GM18909 (cell line): ENCODE measurements at regions not wholly inside any gene's neighbourhood (a gene's known extent, or its start where the extent isn't known, plus 50 kb on each side); places are given as distances from the start of the nearest gene placed in this dataset.
"Not testable (repeated sequence)": the region's sequence is repeated elsewhere in the genome, so short reads cannot be mapped to it uniquely, and the experiment has no call there.

ENCODE experiments used
- ATAC-seq: cut with Tn5 transposase; IDR thresholded peaks from one replicate; pipeline ENCODE4 v1.9.1; 2021; ENCODE audit warnings: mild to moderate bottlenecking; ENCODE audit not compliant: unreplicated experiment, poor library complexity

DNA sequence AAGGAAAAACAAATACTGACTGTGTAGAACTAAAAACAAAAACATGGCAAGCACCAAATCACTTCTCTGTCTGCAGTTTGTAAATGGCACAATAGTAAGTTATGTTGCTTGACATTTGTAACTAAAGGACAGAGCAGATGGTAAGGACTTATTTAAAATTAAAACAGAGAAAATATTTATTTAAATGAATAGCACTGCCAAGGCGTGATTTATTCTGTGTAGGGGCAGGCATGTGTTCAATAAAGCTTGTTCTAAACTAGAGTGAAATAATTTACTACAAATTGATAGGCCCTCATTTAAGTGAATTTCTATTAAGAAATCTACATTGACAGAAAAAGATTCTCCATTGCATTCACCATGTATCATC, 231.5 kb downstream of the CYLC2 start:
- ATAC-seq: no peak

DNA sequence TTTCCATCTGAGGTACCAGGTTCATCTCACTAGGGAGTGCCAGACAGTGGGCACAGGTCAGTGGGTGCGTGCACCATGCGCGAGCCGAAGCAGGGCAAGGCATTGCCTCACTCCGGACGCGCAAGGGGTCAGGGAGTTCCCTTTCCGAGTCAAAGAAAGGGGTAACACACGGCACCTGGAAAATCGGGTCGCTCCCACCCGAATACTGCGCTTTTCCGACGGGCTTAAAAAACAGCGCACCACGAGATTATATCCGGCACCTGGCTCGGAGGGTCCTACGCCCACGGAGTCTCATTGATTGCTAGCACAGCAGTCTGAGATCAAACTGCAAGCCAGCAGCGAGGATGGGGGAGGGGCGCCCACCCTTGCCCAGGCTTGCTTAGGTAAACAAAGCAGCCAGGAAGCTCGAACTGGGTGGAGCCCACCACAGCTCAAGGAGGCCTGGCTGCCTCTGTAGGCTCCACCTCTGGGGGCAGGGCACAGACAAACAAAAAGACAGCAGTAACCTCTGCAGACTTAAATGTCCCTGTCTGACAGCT, 242.5 kb downstream of the CYLC2 start:
- ATAC-seq: not testable (repeated sequence)

DNA sequence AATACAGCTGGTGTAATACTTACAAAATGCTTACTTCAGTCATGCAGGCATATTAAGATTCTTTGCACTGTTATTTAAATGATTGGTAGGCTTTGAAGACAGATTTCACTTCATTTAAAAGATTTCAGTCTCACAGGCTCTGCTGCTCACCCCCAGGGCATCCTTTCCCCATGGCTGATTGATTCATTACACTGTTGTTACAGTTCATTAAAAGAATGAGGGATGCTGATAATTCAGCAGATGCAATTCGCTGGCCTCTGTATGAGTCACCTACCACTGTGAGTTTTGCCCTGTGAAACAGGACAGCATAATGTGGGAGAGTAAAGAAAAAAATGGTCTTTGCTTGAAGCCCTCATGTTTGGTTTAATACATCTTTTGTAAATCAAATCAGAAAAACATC, 246.9 kb downstream of the CYLC2 start:
- ATAC-seq: no peak

DNA sequence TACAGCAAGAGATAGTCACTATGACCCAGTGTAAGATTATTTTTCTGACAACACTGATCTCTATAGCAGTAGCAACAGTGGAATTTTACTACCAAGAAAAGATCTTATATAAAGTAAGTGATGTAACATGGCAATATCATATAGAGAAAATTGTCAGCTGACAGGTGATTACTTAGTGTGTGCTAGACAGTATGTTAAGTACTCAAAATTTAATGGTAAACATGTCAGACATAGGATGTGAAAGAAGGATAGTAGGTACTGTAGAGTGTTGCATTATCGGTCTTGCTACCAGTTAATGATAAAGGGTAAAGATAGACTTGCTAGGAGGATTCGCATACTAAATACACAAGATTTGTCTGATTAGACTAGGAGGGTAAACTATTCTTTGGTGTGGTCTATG, 247.4 kb downstream of the CYLC2 start:
- ATAC-seq: no peak

DNA sequence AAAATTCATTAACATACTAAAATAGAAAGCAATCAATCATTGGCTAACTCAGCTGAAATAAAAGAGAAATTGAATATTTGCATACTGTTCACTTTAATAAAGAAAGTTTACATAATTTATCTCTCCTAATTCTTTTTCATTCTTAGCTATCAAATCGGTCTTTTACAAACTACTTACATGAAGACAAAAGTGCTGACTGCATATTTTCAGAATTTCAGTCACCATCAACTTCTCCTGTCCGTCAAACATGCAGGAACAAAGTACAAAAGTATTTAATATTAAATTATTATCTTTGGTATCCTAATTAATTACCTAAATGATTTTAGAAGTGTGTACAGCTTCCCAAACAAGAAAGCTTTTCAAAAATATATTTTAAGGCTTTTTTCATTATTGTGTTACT, 248.4 kb downstream of the CYLC2 start:
- no peak for ATAC-seq

DNA sequence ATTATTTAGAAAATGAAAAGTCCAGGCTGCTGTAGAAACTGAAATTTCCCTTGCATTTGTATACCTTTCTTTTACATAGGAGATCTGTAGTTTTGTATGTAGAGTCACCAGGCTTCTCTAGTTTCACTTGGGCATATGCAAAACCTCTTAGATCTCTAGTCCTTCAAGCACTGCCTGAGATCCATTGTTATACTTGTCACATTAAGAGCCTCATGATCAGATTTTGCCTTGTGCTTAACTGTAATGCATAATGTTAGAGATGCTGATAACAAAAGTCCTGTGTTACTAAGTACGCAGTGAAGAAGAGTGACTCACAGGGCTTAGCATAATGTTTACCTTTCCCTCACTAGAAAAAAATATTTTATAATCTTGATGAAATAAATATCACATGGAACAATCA, 250.2 kb downstream of the CYLC2 start:
- ATAC-seq: no peak

DNA sequence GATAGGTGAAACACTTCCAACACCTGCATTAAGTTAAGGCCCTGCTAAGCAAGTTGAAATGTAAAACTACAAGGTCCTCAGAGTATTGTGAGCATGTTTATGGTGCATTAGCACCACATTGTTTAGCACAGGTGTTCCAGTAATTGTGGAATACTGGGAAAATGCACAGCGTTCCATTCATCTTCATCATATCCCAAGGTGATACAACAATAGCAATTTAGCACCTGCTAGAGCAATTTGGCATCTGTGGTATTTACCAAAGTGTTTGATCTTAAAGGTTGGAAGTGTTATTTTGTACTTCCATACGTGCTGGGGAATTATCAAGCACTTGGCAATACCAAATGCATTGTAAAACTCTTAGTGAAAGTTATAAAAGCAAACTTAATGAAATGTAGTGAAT, 266.8 kb downstream of the CYLC2 start:
- ATAC-seq: no peak

DNA sequence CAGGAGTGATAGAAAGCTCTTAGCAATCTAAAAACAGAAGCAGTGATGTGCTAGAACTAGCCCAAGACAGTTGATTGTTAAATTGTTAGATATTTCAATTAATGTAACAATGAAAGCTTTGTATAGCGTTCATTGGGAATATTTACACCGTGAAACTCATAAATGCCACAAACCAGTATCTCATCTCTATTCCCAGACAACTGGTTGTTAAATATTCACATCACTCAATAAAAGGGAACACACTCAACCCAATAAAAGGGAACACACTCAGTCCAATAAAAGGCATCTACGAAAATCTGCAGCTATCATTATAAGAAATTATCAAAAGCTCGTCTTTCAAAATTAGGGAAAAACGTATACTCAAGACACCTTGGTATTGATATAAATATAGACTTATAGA, 270.9 kb downstream of the CYLC2 start:
- ATAC-seq: no peak

DNA sequence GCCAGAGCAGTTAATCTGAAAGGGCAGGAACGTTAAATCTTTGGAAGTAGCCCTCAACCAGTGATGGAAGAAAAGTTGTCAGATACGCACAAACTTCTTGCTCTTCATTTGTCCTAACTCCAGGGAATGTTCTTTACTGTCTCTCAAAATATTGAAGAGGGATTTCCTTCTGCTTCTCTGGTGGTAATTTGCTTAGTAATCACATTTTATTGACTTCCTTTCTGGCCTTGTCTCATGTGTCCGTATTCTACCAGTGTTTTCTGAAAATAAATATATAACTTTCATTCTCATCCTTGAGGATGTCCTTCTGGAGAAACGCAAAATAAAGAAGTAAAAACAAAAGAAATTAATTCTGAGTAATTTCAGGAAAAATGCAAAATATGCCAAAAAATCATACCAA, 282.1 kb downstream of the CYLC2 start:
- no peak for ATAC-seq

DNA sequence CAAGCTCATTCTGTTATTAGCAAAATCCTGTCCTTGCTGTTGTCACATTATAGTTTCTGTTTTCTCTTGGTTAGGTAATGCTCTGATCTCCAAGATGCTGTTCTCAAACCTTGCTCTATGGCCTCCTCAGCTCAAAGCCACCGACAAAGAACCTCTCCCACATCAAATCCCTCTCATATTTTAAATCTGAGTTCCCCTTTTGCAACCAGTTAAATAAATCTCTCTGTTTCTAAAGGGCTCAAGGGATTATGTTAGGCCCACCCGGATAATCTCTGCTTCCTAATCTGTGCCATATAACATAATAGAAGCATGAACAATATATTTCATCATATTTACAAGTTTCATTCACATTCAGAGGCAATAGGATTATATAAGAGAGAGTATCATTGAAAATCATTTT, 286.0 kb downstream of the CYLC2 start:
- no peak for ATAC-seq

DNA sequence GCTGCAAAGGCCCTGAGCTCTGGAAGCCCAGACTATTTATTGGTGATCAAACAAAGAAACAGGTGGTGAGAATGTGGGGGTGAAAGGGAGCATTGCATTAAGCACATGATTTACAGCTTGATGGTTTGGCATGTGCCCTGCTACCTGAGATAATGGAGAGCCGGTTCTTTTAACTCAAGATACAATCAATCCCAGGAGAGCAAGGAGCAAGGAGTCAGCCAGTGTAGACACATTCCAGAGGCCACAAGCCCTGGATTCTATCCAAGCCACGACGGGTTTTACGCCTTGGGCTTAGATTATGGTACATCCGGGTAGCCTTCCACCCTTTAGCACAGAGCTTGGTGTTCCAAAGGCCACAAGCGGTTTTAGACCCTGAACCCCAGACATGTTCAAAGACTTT, 292.2 kb downstream of the CYLC2 start:
- no peak for ATAC-seq

DNA sequence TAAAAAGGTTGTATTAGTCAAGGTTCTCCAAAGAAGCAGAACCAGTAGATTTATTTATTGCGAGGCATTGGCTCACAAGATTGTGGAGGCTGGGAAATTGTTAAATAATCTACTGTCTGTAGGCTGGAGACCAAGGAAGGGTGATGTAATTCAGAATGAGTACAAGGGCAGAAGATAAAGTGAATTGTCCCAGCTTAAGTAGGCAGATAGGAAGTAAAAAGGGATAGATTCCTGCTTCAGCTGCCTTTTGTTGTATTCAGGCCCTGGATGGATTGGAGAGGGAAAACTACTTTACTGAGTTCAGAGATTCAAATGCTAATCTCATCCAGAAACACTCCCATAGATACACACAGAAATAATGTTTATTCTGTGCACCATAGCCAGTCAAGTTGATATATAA, 301.1 kb downstream of the CYLC2 start:
- ATAC-seq: no peak

DNA sequence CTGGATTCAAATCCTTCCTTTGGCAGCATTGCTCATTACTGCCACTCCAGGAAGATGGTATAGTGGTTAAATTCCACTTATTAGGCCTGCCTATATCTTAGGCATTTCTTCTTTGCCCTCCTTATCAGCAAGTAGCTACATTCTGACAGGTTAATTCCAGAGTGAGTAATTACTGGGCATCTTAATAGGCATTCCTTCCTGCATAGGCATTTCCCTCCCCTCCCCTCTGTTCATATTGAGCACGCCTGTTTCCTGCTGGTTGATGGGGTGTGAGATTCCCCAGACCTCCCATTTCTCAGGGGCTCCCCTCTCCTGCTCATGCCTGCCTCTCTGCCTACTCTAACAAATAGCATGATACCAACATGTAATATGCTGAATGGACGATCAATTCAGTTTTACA, 305.9 kb downstream of the CYLC2 start:
- ATAC-seq: no peak

DNA sequence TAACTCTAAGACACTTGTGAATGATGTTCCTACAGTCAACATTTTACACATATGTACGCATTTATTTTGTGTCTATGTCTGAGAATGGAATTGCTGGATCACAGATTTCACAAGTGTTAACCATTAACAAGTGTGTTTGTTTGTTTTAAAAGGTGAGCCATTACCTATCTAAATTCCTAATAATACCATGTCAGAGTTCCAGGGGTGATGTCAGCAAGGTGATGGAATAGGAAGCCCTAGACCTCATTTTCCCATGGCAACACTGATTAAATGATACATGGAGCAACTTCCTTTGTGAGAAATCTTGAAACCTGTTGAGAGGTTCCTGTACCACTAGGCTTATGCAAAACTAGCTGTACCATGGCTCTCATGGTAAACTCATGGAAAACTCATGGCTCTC, 309.7 kb downstream of the CYLC2 start:
- ATAC-seq: no peak

DNA sequence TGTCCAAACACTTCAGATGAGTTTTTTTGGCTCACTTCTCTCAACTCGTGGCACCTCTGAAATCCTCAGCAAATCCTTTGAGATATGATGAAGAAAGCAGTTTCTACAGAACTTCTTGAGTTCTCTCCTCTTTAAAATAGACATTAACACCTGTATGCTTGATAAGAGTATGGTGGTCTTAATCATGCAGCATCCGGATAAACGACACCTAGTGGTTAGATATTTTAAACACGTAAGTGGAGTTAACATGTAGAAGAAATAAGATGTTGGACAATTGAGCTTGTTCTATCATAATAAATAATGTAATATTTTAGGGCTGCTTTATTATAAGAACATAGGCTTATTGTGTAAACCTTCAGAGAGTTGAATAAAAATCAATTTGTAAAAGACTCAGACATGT, 324.8 kb downstream of the CYLC2 start:
- ATAC-seq: no peak

DNA sequence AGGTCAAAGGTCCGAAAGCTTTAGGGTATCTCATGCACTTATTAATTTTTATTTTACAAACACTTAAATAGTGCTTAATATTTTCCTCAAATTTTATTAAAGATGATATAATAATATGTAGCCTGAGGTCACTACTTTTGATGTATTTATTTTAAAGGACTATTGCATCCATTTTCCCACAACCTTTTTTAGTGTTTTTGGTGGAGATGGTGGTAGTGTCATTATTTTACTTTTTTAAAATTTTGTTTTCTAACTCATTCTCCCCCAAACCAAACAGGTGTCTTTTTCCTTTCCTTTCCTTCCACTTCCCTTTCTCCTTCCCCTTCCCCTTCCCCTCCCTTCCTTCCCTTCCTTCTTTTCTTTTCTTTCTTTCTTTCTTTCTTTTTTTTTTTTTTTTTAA, 328.6 kb downstream of the CYLC2 start:
- ATAC-seq: no peak

DNA sequence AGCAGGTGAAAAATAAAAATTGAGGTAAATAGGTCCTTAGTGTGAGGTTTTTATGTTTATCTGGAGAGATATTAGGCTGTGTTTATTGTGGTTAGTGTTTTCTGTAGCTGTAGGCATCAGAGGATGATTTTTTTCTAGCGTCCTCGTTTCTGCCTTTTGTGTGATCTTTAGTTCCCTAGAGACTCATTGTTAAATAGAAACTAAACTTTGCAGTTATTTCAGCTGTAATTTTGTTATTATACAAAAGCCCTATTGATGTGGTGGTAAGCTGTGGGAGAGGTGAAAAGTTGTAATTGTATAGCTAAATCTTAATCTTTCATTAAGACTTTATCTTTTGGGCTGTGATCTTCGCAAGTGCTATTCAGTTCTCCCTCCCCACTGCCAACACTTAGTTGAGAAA, 340.3 kb downstream of the CYLC2 start:
- no peak for ATAC-seq

DNA sequence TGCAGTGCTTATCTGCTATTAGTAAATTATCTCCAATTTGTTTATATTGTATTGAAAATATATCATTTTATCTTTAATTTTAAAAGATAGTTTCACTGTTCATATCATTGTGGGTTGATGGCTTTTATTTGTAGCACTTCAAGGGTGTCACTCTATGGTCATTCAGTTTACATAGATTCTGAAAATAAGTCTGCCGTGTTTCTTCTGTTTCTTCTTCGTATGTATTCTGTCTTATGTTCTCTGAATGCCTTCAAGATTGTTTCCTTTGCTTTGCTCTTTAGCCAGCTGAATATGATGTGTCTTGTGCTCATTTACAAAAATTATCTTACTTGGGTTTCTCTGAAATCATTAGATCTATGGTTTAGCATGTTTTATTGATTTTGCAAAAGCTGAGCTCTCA, 359.9 kb downstream of the CYLC2 start:
- no peak for ATAC-seq

DNA sequence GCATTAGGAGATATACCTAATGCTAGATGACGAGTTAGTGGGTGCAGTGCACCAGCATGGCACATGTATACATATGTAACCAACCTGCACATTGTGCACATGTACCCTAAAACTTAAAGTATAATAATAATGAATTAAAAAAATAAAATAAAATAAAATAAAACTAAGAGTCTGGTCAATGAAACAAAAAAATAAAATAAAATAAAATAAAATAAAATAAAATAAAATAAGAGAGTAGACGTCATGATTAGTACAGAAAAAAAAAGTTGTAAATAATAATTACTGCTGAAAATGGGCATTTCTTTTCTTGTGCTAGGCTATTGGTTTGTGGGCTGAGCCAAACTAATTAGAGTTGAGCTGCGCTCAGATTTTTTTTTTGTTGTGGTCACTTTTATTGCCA, 362.8 kb downstream of the CYLC2 start:
- ATAC-seq: not testable (repeated sequence)

DNA sequence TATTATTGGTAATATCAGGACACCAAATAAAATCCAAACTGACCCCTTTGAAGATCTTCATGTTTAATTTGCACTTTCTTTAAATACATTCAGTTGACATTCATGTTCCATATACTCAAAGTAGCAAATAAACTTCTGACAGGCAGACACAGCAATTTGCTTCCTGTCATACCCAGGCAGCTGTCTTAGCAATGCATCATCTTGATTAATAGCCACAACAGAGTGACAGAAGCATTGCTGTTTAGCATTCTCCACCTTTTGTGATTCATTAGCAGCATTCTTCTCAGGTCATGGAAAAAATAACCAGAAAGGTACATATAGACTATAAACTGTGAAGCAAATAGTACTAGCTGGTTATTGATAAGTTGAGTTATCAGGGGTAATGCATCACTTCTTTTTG, 366.8 kb downstream of the CYLC2 start:
- no peak for ATAC-seq

DNA sequence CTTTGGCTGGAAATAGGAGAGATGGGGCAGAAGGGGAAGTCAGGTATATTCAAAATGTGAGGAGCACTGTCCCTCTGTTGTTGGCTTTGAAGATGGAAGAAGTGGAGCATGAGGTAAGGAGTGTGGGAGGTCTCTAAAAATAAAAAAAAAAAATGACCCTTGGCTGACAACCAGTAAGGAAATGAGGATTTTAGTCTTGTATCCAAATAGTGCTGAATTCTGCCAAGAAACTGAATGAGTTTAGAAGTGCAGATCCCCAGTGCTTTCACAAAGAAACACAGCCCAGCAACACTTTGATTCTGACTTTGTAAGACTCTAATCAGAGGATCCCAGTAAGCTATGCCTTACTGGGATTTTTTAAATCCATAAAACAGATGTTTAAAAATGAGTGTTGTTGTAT, 367.9 kb downstream of the CYLC2 start:
- no peak for ATAC-seq

DNA sequence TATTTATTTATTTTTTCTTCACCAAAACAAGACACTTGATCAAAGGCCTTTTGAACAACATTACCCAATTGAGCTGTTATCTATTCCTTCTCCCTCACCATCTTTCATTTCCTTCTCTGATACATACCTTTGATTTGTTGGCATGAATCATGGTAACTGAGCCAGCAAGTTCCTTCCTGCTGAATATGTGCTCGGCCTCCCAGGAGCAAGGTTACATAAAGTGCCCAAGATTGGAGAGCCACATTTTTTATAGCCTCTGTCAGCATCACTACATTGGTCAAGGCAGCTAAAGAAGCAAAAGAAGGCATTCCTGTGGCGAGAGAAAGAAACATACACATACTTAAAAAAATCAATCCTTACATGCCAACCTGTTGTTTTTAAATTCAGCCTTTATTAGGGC, 369.6 kb downstream of the CYLC2 start:
- ATAC-seq: no peak

DNA sequence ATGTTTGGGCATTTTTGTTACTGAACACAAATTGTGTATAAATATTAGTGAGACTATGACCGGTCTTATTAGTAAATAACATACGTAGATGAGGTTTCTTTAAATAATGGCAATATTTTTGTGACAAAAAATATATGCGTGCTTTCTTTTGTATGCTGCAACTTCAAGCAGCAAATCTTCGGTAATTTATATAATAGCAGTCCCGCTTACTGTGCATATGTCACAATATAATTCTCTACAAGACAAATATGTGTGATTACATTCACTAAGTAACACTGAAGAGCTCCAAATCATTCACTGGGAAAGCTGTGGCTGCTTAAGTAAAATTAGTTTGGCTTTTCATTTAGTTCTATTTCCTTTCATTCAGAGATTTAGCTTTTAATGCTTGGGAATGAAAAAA, 376.0 kb downstream of the CYLC2 start:
- ATAC-seq: no peak
